A549 (cell line): ENCODE measurements at regions not wholly inside any gene's neighbourhood (a gene's known extent, or its start where the extent isn't known, plus 50 kb on each side); places are given as distances from the start of the nearest gene placed in this dataset.

Source experiments
- CTCF ChIP-seq: fragments of >200 bp; sonication (Bioruptor Twin); formaldehyde crosslinking; IDR thresholded peaks from 3 replicates; pipeline ENCODE4 v1.5.1; 2016
- EP300 ChIP-seq, 2 experiments: fragments of >200 bp; sonication (Bioruptor Twin); formaldehyde crosslinking; IDR thresholded peaks; 2 replicates in 1 of 2; 3 replicates in 1 of 2; pipeline ENCODE4 v1.6.1; 2016 to 2017
- POLR2A ChIP-seq: IDR thresholded peaks from 2 replicates; pipeline ENCODE4 v1.6.1; 2012; ENCODE audit warnings: mild to moderate bottlenecking, low read length
- TP53 ChIP-seq: fragments of 250-450 bp; sonication (Bioruptor Pico); IDR thresholded peaks from 2 replicates; pipeline ENCODE4 v1.5.0; 2021; ENCODE audit warnings: mild to moderate bottlenecking, moderate library complexity
- TF ChIP-seq, protein P1 (sequence below): fragments of 450-650 bp; IDR thresholded peaks from 2 replicates; pipeline ENCODE4 v1.6.1; 2014; ENCODE audit warnings: antibody characterized with exemption

- TF ChIP-seq CTCF (no peak), TP53 (CRISPR knock-in tag) (no peak), EP300 (IDR thresholded peaks at IDR 0.05) (no peak), POLR2A (no peak)
- TF ChIP-seq, protein P1, sequence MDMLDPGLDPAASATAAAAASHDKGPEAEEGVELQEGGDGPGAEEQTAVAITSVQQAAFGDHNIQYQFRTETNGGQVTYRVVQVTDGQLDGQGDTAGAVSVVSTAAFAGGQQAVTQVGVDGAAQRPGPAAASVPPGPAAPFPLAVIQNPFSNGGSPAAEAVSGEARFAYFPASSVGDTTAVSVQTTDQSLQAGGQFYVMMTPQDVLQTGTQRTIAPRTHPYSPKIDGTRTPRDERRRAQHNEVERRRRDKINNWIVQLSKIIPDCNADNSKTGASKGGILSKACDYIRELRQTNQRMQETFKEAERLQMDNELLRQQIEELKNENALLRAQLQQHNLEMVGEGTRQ: no peak
Measured at GRCh38 chr2:236798491-236798890, 228.9 kb downstream of the ACKR3 start.
